ENCODE measurements at regions not wholly inside any gene's neighbourhood (a gene's known extent, or its start where the extent isn't known, plus 50 kb on each side); places are given as distances from the start of the nearest gene placed in this dataset.

DNA sequence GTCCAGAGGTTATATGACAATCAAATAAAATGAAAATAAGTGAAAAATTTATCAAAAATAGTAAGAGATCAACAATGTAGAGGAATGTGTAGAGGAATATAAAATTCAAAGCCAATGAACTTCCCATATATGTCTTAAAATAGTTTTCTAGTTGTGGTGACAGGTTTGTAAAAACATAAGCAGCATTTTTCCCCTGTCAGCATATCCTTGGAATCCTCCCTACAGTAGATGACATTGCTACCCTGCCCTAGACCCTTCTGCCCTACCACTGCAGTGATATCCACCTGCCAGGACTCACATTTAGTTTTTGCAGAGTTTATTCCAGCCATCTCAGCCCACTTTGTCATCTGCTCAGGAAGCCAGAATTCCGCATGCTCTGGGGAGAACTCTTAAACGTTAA lies 842.0 kb downstream of the RPS29 start (continued):
- TF ChIP-seq AEBP2 (tag by site-specific recombination; IDR thresholded peaks at IDR 0.05; ENCODE audit: borderline replicate concordance): no peak
- TF ChIP-seq KLF1 (tag by site-specific recombination; IDR thresholded peaks at IDR 0.05): no peak
- TF ChIP-seq ZNF19 (tag by site-specific recombination; IDR thresholded peaks at IDR 0.05; ENCODE audit: low read depth): no peak
- TF ChIP-seq KLF16 (tag by site-specific recombination; IDR thresholded peaks at IDR 0.05): no peak
- no peak for TF ChIP-seq ZNF433 (tag by site-specific recombination; IDR thresholded peaks at IDR 0.05; ENCODE audit: low read depth)
- TF ChIP-seq ZNF24 (tag by site-specific recombination; IDR thresholded peaks at IDR 0.05): no peak

- TF ChIP-seq ATF2 (tag by site-specific recombination; IDR thresholded peaks at IDR 0.05; ENCODE audit: low read depth): no peak
- ChIA-PET POLR2A (no interaction called here), CTCF (no interaction called here)
- Histone ChIP-seq H3K4me3 (ENCODE audit: low read depth, low read length) (no peak overlapping the region), H3K36me3 (ENCODE audit: control insufficient read depth in 2 of 2, insufficient read depth in 1 of 2, low read length in 2 of 2) (no peaks in the 10 kb centered on the region), H3K4me1 (ENCODE audit: control insufficient read depth, insufficient read depth, low read length) (no peaks in the 10 kb centered on the region), H3K27ac (ENCODE audit: extremely low read depth, low read depth, low read length) (no peak overlapping the region), H3K9me3 (ENCODE audit: control insufficient read depth, insufficient read depth, low read depth, low read length) (no peaks in the 10 kb centered on the region)
Measured at GRCh38 chr14:48738186-48738925, 847.8 kb downstream of the RPS29 start.

- ChIA-PET POLR2A (no interaction called here), CTCF (no interaction called here)
- no peak overlapping the region for H3K27ac ChIP-seq (ENCODE audit: extremely low read depth, low read depth, low read length)
- no peaks in the 10 kb centered on the region for H3K36me3 ChIP-seq (ENCODE audit: control insufficient read depth in 2 of 2, insufficient read depth in 1 of 2, low read length in 2 of 2)
- H3K4me3 ChIP-seq (ENCODE audit: low read depth, low read length): no peak overlapping the region
- no peaks in the 10 kb centered on the region for H3K4me1 ChIP-seq (ENCODE audit: control insufficient read depth, insufficient read depth, low read length)
- H3K9me3 ChIP-seq (ENCODE audit: control insufficient read depth, insufficient read depth, low read depth, low read length): no peaks in the 10 kb centered on the region
- TF ChIP-seq GLI4 (tag by site-specific recombination; IDR thresholded peaks at IDR 0.05) (no peak), ZNF677 (tag by site-specific recombination; IDR thresholded peaks at IDR 0.05) (no peak), MEIS1 (CRISPR knock-in tag; IDR thresholded peaks at IDR 0.05; ENCODE audit: borderline replicate concordance) (no peak), ZNF654 (tag by site-specific recombination; IDR thresholded peaks at IDR 0.05; ENCODE audit: low read depth) (no peak), ZNF558 (tag by site-specific recombination; IDR thresholded peaks at IDR 0.05) (no peak), ZSCAN18 (tag by site-specific recombination; IDR thresholded peaks at IDR 0.05) (no peak), ZNF184 (tag by site-specific recombination; IDR thresholded peaks at IDR 0.05) (no peak), SETDB1 (IDR thresholded peaks at IDR 0.05; ENCODE audit: insufficient read length, low read length) (no peak)
- TF ChIP-seq, protein P1, sequence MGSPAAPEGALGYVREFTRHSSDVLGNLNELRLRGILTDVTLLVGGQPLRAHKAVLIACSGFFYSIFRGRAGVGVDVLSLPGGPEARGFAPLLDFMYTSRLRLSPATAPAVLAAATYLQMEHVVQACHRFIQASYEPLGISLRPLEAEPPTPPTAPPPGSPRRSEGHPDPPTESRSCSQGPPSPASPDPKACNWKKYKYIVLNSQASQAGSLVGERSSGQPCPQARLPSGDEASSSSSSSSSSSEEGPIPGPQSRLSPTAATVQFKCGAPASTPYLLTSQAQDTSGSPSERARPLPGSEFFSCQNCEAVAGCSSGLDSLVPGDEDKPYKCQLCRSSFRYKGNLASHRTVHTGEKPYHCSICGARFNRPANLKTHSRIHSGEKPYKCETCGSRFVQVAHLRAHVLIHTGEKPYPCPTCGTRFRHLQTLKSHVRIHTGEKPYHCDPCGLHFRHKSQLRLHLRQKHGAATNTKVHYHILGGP (tag by site-specific recombination; IDR thresholded peaks at IDR 0.05): no peak
- TF ChIP-seq, protein P2, sequence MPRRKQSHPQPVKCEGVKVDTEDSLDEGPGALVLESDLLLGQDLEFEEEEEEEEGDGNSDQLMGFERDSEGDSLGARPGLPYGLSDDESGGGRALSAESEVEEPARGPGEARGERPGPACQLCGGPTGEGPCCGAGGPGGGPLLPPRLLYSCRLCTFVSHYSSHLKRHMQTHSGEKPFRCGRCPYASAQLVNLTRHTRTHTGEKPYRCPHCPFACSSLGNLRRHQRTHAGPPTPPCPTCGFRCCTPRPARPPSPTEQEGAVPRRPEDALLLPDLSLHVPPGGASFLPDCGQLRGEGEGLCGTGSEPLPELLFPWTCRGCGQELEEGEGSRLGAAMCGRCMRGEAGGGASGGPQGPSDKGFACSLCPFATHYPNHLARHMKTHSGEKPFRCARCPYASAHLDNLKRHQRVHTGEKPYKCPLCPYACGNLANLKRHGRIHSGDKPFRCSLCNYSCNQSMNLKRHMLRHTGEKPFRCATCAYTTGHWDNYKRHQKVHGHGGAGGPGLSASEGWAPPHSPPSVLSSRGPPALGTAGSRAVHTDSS (tag by site-specific recombination; IDR thresholded peaks at IDR 0.05): no peak
- TF ChIP-seq, protein P3, sequence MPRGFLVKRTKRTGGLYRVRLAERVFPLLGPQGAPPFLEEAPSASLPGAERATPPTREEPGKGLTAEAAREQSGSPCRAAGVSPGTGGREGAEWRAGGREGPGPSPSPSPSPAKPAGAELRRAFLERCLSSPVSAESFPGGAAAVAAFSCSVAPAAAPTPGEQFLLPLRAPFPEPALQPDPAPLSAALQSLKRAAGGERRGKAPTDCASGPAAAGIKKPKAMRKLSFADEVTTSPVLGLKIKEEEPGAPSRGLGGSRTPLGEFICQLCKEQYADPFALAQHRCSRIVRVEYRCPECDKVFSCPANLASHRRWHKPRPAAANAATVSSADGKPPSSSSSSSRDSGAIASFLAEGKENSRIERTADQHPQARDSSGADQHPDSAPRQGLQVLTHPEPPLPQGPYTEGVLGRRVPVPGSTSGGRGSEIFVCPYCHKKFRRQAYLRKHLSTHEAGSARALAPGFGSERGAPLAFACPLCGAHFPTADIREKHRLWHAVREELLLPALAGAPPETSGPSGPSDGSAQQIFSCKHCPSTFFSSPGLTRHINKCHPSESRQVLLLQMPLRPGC (tag by site-specific recombination; IDR thresholded peaks at IDR 0.05): no peak
- TF ChIP-seq, protein P4, sequence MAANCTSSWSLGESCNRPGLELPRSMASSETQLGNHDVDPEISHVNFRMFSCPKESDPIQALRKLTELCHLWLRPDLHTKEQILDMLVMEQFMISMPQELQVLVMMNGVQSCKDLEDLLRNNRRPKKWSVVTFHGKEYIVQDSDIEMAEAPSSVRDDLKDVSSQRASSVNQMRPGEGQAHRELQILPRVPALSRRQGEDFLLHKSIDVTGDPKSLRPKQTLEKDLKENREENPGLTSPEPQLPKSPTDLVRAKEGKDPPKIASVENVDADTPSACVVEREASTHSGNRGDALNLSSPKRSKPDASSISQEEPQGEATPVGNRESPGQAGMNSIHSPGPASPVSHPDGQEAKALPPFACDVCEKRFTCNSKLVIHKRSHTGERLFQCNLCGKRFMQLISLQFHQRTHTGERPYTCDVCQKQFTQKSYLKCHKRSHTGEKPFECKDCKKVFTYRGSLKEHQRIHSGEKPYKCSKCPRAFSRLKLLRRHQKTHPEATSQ (tag by site-specific recombination; IDR thresholded peaks at IDR 0.05): no peak
- TF ChIP-seq, protein P5, sequence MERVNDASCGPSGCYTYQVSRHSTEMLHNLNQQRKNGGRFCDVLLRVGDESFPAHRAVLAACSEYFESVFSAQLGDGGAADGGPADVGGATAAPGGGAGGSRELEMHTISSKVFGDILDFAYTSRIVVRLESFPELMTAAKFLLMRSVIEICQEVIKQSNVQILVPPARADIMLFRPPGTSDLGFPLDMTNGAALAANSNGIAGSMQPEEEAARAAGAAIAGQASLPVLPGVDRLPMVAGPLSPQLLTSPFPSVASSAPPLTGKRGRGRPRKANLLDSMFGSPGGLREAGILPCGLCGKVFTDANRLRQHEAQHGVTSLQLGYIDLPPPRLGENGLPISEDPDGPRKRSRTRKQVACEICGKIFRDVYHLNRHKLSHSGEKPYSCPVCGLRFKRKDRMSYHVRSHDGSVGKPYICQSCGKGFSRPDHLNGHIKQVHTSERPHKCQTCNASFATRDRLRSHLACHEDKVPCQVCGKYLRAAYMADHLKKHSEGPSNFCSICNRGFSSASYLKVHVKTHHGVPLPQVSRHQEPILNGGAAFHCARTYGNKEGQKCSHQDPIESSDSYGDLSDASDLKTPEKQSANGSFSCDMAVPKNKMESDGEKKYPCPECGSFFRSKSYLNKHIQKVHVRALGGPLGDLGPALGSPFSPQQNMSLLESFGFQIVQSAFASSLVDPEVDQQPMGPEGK (tag by site-specific recombination; IDR thresholded peaks at IDR 0.05): no peak
Measured at GRCh38 chr14:48735607-48736006, 850.6 kb downstream of the RPS29 start.
